ENCODE measurements at regions not wholly inside any gene's neighbourhood (a gene's known extent, or its start where the extent isn't known, plus 50 kb on each side); places are given as distances from the start of the nearest gene placed in this dataset.

DNA sequence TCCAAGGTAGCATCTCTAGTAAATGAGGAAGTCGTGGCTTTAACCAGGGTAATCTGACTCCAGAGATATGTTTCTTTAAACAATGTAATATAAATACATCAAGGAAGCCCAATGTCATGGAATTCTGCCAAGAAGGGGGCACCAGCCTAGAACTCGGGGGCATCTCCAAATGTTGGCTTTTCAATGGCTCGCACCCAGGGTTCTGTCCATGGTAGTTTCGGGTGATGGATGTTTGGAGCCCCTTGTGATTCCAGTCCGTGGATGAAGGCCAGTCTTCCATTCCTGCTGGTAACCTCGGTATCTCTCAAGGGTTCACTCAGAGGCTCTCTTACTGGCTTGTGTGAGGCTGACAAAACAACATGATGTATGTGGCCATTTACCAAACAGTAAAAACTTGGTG, 91.7 kb upstream of the SPHKAP start:
- no peak for ATAC-seq (ENCODE audit: poor library complexity)
- H3K27ac Mint-ChIP-seq, result no peak overlapping the region
- intact Hi-C loops (cut with DNase I, micrococcal nuclease), result no loop called here
- no peak for DNase-seq
- TF ChIP-seq, protein P1, sequence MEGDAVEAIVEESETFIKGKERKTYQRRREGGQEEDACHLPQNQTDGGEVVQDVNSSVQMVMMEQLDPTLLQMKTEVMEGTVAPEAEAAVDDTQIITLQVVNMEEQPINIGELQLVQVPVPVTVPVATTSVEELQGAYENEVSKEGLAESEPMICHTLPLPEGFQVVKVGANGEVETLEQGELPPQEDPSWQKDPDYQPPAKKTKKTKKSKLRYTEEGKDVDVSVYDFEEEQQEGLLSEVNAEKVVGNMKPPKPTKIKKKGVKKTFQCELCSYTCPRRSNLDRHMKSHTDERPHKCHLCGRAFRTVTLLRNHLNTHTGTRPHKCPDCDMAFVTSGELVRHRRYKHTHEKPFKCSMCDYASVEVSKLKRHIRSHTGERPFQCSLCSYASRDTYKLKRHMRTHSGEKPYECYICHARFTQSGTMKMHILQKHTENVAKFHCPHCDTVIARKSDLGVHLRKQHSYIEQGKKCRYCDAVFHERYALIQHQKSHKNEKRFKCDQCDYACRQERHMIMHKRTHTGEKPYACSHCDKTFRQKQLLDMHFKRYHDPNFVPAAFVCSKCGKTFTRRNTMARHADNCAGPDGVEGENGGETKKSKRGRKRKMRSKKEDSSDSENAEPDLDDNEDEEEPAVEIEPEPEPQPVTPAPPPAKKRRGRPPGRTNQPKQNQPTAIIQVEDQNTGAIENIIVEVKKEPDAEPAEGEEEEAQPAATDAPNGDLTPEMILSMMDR (IDR thresholded peaks at IDR 0.05), result no peak
- H3K4me3 ChIP-seq (ENCODE audit: low read length), result no peak overlapping the region
- ChIA-PET POLR2A (no interaction called here), CTCF (no interaction called here)
- H3K27me3 Mint-ChIP-seq, result no peaks in the 10 kb centered on the region
- H3K36me3 Mint-ChIP-seq (ENCODE audit: low read depth), result no peaks in the 10 kb centered on the region
- H3K36me3 ChIP-seq (ENCODE audit: insufficient read depth, low read length), result no peaks in the 10 kb centered on the region
- no peaks in the 10 kb centered on the region for H3K4me1 ChIP-seq (ENCODE audit: insufficient read depth, low read length)
- no peaks in the 10 kb centered on the region for H3K4me1 Mint-ChIP-seq (ENCODE audit: low read depth)
- peaks cover 4% of the 10 kb centered on the region in 2 experiments for H3K9me3 ChIP-seq (ENCODE audit: control insufficient read depth in 1 of 2, insufficient read depth in 1 of 2, low read length in 2 of 2)
- no peak overlapping the region for H3K27ac ChIP-seq (ENCODE audit: low read depth in 1 of 2, low read length in 2 of 2)
- H3K9me3 Mint-ChIP-seq, result no peaks in the 10 kb centered on the region
- H3K27me3 ChIP-seq (ENCODE audit: control insufficient read depth in 1 of 2, insufficient read depth in 2 of 2, low read length in 2 of 2), result no peaks in the 10 kb centered on the region
- H3K4me3 Mint-ChIP-seq, result no peak overlapping the region

DNA sequence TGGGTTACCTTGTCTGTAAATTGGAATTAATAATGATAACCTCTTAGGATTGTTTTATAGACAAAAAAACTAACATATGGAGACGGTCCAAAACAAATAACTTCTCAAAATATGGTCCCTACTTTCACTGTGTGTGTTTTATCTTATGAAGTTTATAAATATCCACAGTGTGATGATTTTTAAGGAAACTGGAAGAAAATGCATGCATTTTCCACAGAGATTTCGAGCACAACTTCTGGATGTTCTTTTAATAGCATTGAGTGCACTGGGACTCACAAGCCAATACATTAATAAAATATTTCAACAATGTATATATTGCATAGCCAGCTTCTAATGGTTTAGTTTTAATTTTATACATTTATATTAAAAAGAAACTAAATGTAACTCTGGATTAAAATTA, 87.9 kb upstream of the SPHKAP start:
- no peaks in the 10 kb centered on the region for H3K27me3 ChIP-seq (ENCODE audit: control insufficient read depth in 1 of 2, insufficient read depth in 2 of 2, low read length in 2 of 2)
- Mint-ChIP-seq H3K27me3 (no peaks in the 10 kb centered on the region), H3K36me3 (ENCODE audit: low read depth) (no peaks in the 10 kb centered on the region), H3K4me1 (ENCODE audit: low read depth) (no peaks in the 10 kb centered on the region), H3K4me3 (no peak overlapping the region), H3K27ac (no peak overlapping the region), H3K9me3 (peaks cover 6% of the 10 kb centered on the region)
- ChIA-PET CTCF (no interaction called here), POLR2A (no interaction called here)
- TF ChIP-seq, protein P1 (IDR thresholded peaks at IDR 0.05), result no peak
- no peak overlapping the region for H3K4me3 ChIP-seq (ENCODE audit: low read length)
- ATAC-seq (ENCODE audit: poor library complexity) (no peak), DNase-seq (no peak)
- H3K27ac ChIP-seq (ENCODE audit: low read depth in 1 of 2, low read length in 2 of 2), result no peak overlapping the region
- no peaks in the 10 kb centered on the region for H3K4me1 ChIP-seq (ENCODE audit: insufficient read depth, low read length)
- peaks cover 0 to 7% of the 10 kb centered on the region in 2 experiments for H3K9me3 ChIP-seq (ENCODE audit: control insufficient read depth in 1 of 2, insufficient read depth in 1 of 2, low read length in 2 of 2)
- H3K36me3 ChIP-seq (ENCODE audit: insufficient read depth, low read length), result no peaks in the 10 kb centered on the region
- intact Hi-C loops (cut with DNase I, micrococcal nuclease), result no loop called here

DNA sequence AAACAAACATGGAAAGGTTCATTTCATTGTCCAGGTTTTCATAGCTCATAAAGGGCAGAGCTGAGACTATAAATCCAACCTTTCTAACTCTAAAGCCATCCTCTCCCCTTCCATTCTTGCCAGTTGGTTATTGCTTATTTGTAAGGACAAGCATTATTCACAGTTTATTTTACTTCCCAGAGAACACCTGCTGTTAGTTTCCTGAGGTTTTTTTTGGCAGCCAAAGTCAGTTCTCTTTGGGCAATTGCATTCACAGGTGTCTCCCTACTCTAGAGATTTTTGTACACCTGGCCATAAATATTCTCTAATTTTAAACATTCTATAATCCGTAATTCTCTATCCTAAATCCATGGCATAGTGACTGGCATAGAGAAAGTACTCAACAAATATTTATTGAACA, 87.3 kb upstream of the SPHKAP start:
- TF ChIP-seq, protein P1 (IDR thresholded peaks at IDR 0.05), result no peak
- CTCF ChIA-PET, result no interaction called here
- Histone ChIP-seq H3K9me3 (ENCODE audit: control insufficient read depth in 1 of 2, insufficient read depth in 1 of 2, low read length in 2 of 2) (peaks cover 0 to 3% of the 10 kb centered on the region in 2 experiments), H3K36me3 (ENCODE audit: insufficient read depth, low read length) (no peaks in the 10 kb centered on the region), H3K4me1 (ENCODE audit: insufficient read depth, low read length) (no peaks in the 10 kb centered on the region), H3K4me3 (ENCODE audit: low read length) (no peak overlapping the region), H3K27me3 (ENCODE audit: control insufficient read depth in 1 of 2, insufficient read depth in 2 of 2, low read length in 2 of 2) (no peaks in the 10 kb centered on the region), H3K27ac (ENCODE audit: low read depth in 1 of 2, low read length in 2 of 2) (no peak overlapping the region)
- no peak for DNase-seq
- ATAC-seq (ENCODE audit: poor library complexity), result no peak
- intact Hi-C loops (cut with DNase I, micrococcal nuclease), result no loop called here
- Mint-ChIP-seq H3K4me3 (no peak overlapping the region), H3K27ac (no peak overlapping the region), H3K9me3 (peaks cover 6% of the 10 kb centered on the region), H3K27me3 (no peaks in the 10 kb centered on the region), H3K36me3 (ENCODE audit: low read depth) (no peaks in the 10 kb centered on the region), H3K4me1 (ENCODE audit: low read depth) (no peaks in the 10 kb centered on the region)
- POLR2A ChIA-PET, result no interaction called here

Measured in CD4-positive, alpha-beta T cell (primary cell).